CD4-positive, alpha-beta memory T cell (primary cell): ENCODE measurements at regions not wholly inside any gene's neighbourhood (a gene's known extent, or its start where the extent isn't known, plus 50 kb on each side); places are given as distances from the start of the nearest gene placed in this dataset.

Source experiments
- CTCF ChIA-PET: fragments of 350-600 bp; sonication (Branson Sonifier 250); formaldehyde crosslinking; loops from one replicate; lab custom pipeline; 2021; ENCODE audit warnings: inconsistent platforms; ENCODE audit not compliant: partially characterized antibody; lab: Charles Lee
- POLR2A ChIA-PET: fragments of 350-600 bp; sonication (Branson Sonifier 250); formaldehyde crosslinking; loops from one replicate; lab custom pipeline; 2021; ENCODE audit not compliant: partially characterized antibody; lab: Charles Lee
- DNase-seq, 5 donors: peaks; one replicate each; pipeline versions ENCODE4 v3.0.0 to v3.0.0-alpha.2; 2020 to 2022; ENCODE audit warnings: mixed read lengths in 1 of 5
- H3K27ac ChIP-seq: one replicate; pipeline ENCODE4 v1.7.0; 2013; ENCODE audit warnings: low read depth, low read length
- H3K27me3 ChIP-seq: 2 replicates; pipeline ENCODE4 v1.7.0; 2013; ENCODE audit warnings: mild to moderate bottlenecking, low read length, moderate library complexity; ENCODE audit not compliant: insufficient read depth
- H3K36me3 ChIP-seq: 2 replicates; pipeline ENCODE4 v1.7.0; 2013; ENCODE audit warnings: mild to moderate bottlenecking, low read length, moderate library complexity; ENCODE audit not compliant: insufficient read depth
- H3K4me1 ChIP-seq: 2 replicates; pipeline ENCODE4 v1.7.0; 2013; ENCODE audit warnings: mild to moderate bottlenecking, low read length, moderate library complexity; ENCODE audit not compliant: insufficient read depth
- H3K4me3 ChIP-seq, 2 donors: one replicate each; pipeline ENCODE4 v1.7.0; 2013; ENCODE audit warnings: low read length in 2 of 2, mild to moderate bottlenecking in 1 of 2
- H3K9me3 ChIP-seq, 2 donors: one replicate each; pipeline ENCODE4 v1.7.0; 2013; ENCODE audit warnings: low read length in 2 of 2, control low read depth in 1 of 2; ENCODE audit not compliant: control insufficient read depth in 1 of 2
- H3K27ac Mint-ChIP-seq, 7 donors: one replicate each; pipeline ENCODE4 v1.8.0; 2020 to 2021; ENCODE audit warnings: mixed read lengths in 7 of 7, mild to moderate bottlenecking in 6 of 7, inconsistent platforms in 3 of 7, moderate library complexity in 3 of 7
- H3K27me3 Mint-ChIP-seq, 2 donors: one replicate each; pipeline ENCODE4 v1.8.0; 2020 to 2021; ENCODE audit warnings: mixed read lengths in 2 of 2
- H3K36me3 Mint-ChIP-seq, 2 donors: one replicate each; pipeline ENCODE4 v1.8.0; 2020 to 2021; ENCODE audit warnings: mixed read lengths in 2 of 2, inconsistent platforms in 1 of 2, mild to moderate bottlenecking in 1 of 2
- H3K4me1 Mint-ChIP-seq, 4 donors: one replicate each; pipeline ENCODE4 v1.8.0; 2020 to 2021; ENCODE audit warnings: mixed read lengths in 4 of 4, mild to moderate bottlenecking in 1 of 4
- H3K4me3 Mint-ChIP-seq, 8 donors: one replicate each; pipeline ENCODE4 v1.8.0; 2020 to 2021; ENCODE audit warnings: mixed read lengths in 8 of 8, mild to moderate bottlenecking in 7 of 8, moderate library complexity in 6 of 8, inconsistent platforms in 3 of 8
- H3K9me3 Mint-ChIP-seq, 8 donors: one replicate each; pipeline ENCODE4 v1.8.0; 2020 to 2021; ENCODE audit warnings: mixed read lengths in 8 of 8, mild to moderate bottlenecking in 5 of 8, inconsistent platforms in 3 of 8, moderate library complexity in 1 of 8
- intact Hi-C: fragments of 100-400 bp; cut with micrococcal nuclease; formaldehyde crosslinking; loops from one replicate; pipeline ENCODE4 v1.15.1; 2023

DNA sequence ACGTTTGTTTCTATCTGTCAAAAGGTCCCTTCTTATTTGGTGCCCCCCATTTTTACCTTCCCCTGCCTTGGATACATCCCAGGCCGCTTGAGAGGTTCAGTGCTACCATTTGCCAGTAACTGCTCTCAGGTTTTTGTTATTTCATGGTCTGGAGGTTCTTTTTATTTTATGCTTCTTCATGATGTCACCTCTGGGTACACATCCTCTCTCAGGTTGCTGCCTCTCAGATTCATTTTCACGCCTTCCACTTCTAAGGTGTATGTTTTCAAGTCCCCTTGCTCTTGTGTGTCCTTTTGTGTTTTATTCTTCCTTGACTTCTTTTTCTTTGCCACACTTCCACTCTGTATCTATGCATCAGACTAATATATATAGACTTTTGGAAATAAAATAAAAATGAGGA is 640.1 kb upstream of the AADAT start:
- H3K9me3 Mint-ChIP-seq: peaks cover 0 to 4% (median 0%) of the 10 kb centered on the region in 8 donors
- Histone ChIP-seq H3K36me3 (no peaks in the 10 kb centered on the region), H3K4me3 (no peak overlapping the region), H3K4me1 (no peaks in the 10 kb centered on the region), H3K27ac (no peak overlapping the region), H3K9me3 (no peaks in the 10 kb centered on the region), H3K27me3 (no peaks in the 10 kb centered on the region)
- no peak overlapping the region for H3K4me3 Mint-ChIP-seq
- H3K4me1 Mint-ChIP-seq: no peaks in the 10 kb centered on the region
- no peaks in the 10 kb centered on the region for H3K27me3 Mint-ChIP-seq
- intact Hi-C loops: no loop called here
- CTCF ChIA-PET: no interaction called here
- DNase-seq: no peak
- no peaks in the 10 kb centered on the region for H3K36me3 Mint-ChIP-seq
- POLR2A ChIA-PET: no interaction called here
- H3K27ac Mint-ChIP-seq: peak overlapping the region in 1 of 7 donors; percentile 37

DNA sequence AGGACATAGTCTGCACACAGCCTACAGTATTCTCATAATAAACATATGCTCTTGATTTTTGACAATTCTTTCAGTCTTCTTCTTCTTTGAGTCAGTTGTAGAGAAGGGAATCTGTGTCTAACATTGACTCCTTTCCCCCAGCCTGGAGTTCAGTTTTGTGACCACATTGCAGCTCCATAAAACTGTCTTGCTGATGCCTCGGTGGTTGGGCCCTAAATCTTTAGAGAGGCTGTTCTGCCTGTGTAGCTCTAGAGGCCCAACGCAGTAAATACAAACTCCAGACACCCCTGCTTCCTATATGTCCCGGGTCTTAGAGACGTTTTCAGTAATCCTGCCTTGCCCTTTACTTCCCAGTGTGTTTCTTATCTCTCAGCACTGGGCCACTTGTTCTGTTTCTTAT is 639.5 kb upstream of the AADAT start:
- Mint-ChIP-seq H3K4me1 (no peaks in the 10 kb centered on the region), H3K27ac (no peak overlapping the region)

DNA sequence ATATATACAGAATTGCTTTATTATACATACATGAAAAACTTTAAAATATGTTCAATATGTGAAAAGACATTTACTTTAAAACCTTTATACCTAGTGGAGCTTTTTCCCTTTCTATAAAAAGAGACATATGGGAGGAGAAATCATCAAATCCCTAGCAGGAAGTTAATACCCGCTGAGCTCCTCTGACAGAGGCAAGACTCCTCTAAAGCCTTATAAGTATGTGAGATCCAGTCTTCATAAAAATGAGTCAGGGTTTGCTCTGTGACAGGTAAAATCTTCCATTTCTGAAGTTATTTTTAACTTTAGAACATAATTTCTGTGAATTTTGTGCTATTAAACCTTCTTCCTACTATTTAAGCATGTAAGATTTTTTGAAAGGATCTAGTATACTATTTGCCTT is 634.4 kb upstream of the AADAT start:
- ChIA-PET POLR2A (no interaction called here), CTCF (no interaction called here)
- no peak for DNase-seq
- Histone ChIP-seq H3K27me3 (no peaks in the 10 kb centered on the region), H3K9me3 (no peaks in the 10 kb centered on the region), H3K4me1 (no peaks in the 10 kb centered on the region), H3K36me3 (no peaks in the 10 kb centered on the region), H3K27ac (no peak overlapping the region), H3K4me3 (no peak overlapping the region)
- Mint-ChIP-seq H3K4me3 (no peak overlapping the region), H3K27me3 (no peaks in the 10 kb centered on the region), H3K9me3 (peaks cover 0 to 9% (median 4%) of the 10 kb centered on the region in 8 donors), H3K4me1 (no peaks in the 10 kb centered on the region), H3K27ac (no peak overlapping the region), H3K36me3 (no peaks in the 10 kb centered on the region)
- intact Hi-C loops: no loop called here

More for the DNA sequence above, 639.5 kb upstream of the AADAT start:
- H3K9me3 Mint-ChIP-seq: peaks cover 0 to 4% (median 0%) of the 10 kb centered on the region in 8 donors
- Histone ChIP-seq H3K9me3 (no peaks in the 10 kb centered on the region), H3K4me1 (no peaks in the 10 kb centered on the region), H3K4me3 (no peak overlapping the region), H3K27ac (no peak overlapping the region), H3K36me3 (no peaks in the 10 kb centered on the region), H3K27me3 (no peaks in the 10 kb centered on the region)
- intact Hi-C loops: no loop called here
- no peak overlapping the region for H3K4me3 Mint-ChIP-seq
- H3K27me3 Mint-ChIP-seq: no peaks in the 10 kb centered on the region
- no peaks in the 10 kb centered on the region for H3K36me3 Mint-ChIP-seq
- POLR2A ChIA-PET: no interaction called here
- no peak for DNase-seq
- CTCF ChIA-PET: no interaction called here

GRCh38 chr4:170723171-170723570 is 633.4 kb upstream of the AADAT start:
- no peaks in the 10 kb centered on the region for H3K9me3 ChIP-seq
- Mint-ChIP-seq H3K4me3 (no peak overlapping the region), H3K27ac (no peak overlapping the region)

GRCh38 chr4:170721812-170722373 is 632.1 kb upstream of the AADAT start:
- Histone ChIP-seq H3K4me3 (no peak overlapping the region), H3K9me3 (no peaks in the 10 kb centered on the region), H3K27ac (no peak overlapping the region), H3K36me3 (no peaks in the 10 kb centered on the region), H3K27me3 (no peaks in the 10 kb centered on the region), H3K4me1 (no peaks in the 10 kb centered on the region)
- ChIA-PET POLR2A (no interaction called here), CTCF (no interaction called here)
- no peak for DNase-seq
- Mint-ChIP-seq H3K27ac (no peak overlapping the region), H3K4me3 (no peak overlapping the region), H3K36me3 (no peaks in the 10 kb centered on the region), H3K27me3 (no peaks in the 10 kb centered on the region), H3K4me1 (no peaks in the 10 kb centered on the region), H3K9me3 (peaks cover 0 to 9% (median 4%) of the 10 kb centered on the region in 8 donors)
- intact Hi-C loops: no loop called here

More at GRCh38 chr4:170723171-170723570, 633.4 kb upstream of the AADAT start:
- no peak for DNase-seq
- Histone ChIP-seq H3K27ac (no peak overlapping the region), H3K27me3 (no peaks in the 10 kb centered on the region), H3K4me3 (no peak overlapping the region), H3K36me3 (no peaks in the 10 kb centered on the region), H3K4me1 (no peaks in the 10 kb centered on the region)
- Mint-ChIP-seq H3K27me3 (no peaks in the 10 kb centered on the region), H3K36me3 (no peaks in the 10 kb centered on the region), H3K4me1 (no peaks in the 10 kb centered on the region), H3K9me3 (peaks cover 0 to 9% (median 4%) of the 10 kb centered on the region in 8 donors)
- ChIA-PET POLR2A (no interaction called here), CTCF (no interaction called here)
- intact Hi-C loops: no loop called here

DNA sequence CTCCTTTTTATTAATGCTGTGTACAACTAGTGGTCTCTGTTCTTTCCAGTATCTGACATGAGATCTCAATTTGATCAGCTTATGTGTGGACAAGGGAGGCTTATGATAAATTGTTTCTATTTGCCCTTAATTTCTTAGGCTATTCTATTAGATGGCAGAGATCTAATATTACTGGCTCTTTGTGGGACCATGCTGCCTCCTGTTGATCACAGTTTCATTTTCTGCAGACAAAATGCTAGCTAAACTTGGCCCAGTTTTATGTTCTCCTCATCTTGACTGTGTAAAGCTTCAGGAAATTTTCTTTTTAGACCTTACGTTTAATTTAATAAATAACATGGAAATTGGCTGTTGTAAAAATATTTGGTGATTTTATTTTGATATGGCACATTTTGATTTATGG is 627.1 kb upstream of the AADAT start:
- H3K4me3 Mint-ChIP-seq: no peak overlapping the region
- Histone ChIP-seq H3K36me3 (no peaks in the 10 kb centered on the region), H3K4me1 (no peaks in the 10 kb centered on the region), H3K27ac (no peak overlapping the region), H3K4me3 (no peak overlapping the region), H3K9me3 (no peaks in the 10 kb centered on the region), H3K27me3 (no peaks in the 10 kb centered on the region)
- H3K4me1 Mint-ChIP-seq: no peaks in the 10 kb centered on the region
- no peaks in the 10 kb centered on the region for H3K36me3 Mint-ChIP-seq
- POLR2A ChIA-PET: no interaction called here
- no peak overlapping the region for H3K27ac Mint-ChIP-seq
- intact Hi-C loops: no loop called here
- no peak for DNase-seq
- CTCF ChIA-PET: no interaction called here
- no peaks in the 10 kb centered on the region for H3K27me3 Mint-ChIP-seq
- peaks cover 0 to 15% (median 9%) of the 10 kb centered on the region in 8 donors for H3K9me3 Mint-ChIP-seq

- no peak for DNase-seq
- H3K4me1 ChIP-seq: no peaks in the 10 kb centered on the region
- H3K36me3 ChIP-seq: no peaks in the 10 kb centered on the region
- Mint-ChIP-seq H3K36me3 (no peaks in the 10 kb centered on the region), H3K27me3 (no peaks in the 10 kb centered on the region), H3K4me1 (no peaks in the 10 kb centered on the region), H3K9me3 (peaks cover 0 to 8% (median 0%) of the 10 kb centered on the region in 8 donors), H3K27ac (no peak overlapping the region), H3K4me3 (no peak overlapping the region)
- H3K27me3 ChIP-seq: no peaks in the 10 kb centered on the region
- H3K9me3 ChIP-seq: no peaks in the 10 kb centered on the region
- POLR2A ChIA-PET: no interaction called here
- no peak overlapping the region for H3K27ac ChIP-seq
- CTCF ChIA-PET: no interaction called here
- no peak overlapping the region for H3K4me3 ChIP-seq
- intact Hi-C loops: no loop called here
These were observed 616.2 kb upstream of the AADAT start for GRCh38 chr4:170705907-170706306.

DNA sequence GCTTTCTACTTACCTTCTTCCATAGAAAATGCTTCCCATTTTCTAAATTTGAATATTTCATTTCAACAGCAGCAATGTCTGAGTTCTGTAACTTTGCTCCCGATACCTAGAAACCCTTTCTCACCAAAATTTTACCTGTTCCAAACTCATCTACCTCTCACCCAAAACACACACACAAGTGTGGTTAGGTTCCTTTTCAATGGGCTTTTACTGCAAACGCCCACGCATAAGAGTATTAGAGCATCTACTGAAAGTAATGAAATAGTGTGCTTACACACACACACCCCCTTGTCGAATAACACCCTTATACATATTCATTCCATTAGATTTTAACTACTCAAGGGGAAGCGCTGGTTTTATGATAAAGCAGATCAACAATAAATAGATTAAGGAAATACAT is 610.3 kb upstream of the AADAT start:
- Mint-ChIP-seq H3K4me1 (no peaks in the 10 kb centered on the region), H3K27ac (no peak overlapping the region), H3K4me3 (no peak overlapping the region), H3K36me3 (no peaks in the 10 kb centered on the region), H3K9me3 (peaks cover 0 to 8% (median 1%) of the 10 kb centered on the region in 8 donors), H3K27me3 (no peaks in the 10 kb centered on the region)
- POLR2A ChIA-PET: no interaction called here
- Histone ChIP-seq H3K4me3 (no peak overlapping the region), H3K27me3 (no peaks in the 10 kb centered on the region), H3K36me3 (no peaks in the 10 kb centered on the region), H3K9me3 (no peaks in the 10 kb centered on the region), H3K27ac (no peak overlapping the region), H3K4me1 (no peaks in the 10 kb centered on the region)
- CTCF ChIA-PET: no interaction called here
- DNase-seq: no peak
- intact Hi-C loops: no loop called here
